ENCODE measurements at regions not wholly inside any gene's neighbourhood (a gene's known extent, or its start where the extent isn't known, plus 50 kb on each side); places are given as distances from the start of the nearest gene placed in this dataset.

DNA sequence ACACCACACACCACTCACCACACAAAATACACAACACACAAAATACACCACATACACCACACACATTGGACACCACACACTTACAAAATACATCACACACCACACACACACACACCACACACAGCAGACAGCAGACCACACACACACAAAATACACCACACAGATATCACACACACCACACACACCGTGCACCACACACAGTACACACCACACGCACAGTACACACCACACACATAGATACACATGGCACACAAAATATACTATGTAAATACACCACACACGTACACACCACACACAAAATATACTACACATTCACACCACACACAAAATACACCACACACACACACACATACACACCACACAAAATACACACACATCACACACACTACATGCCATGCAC lies 1243.5 kb downstream of the BRD1 start:
- no peak for TF ChIP-seq CTCF (IDR thresholded peaks at IDR 0.05)
- TF ChIP-seq EZH2 (IDR thresholded peaks at IDR 0.05; ENCODE audit: borderline replicate concordance, insufficient read depth, low read depth, low read length, poor library complexity, severe bottlenecking) = no peak
